Dendritic cell treated with granulocyte-macrophage colony-stimulating factor and Interleukin-4, amounts not matched to agents 40 ng/mL and 50 ng/mL, for 4 days (primary cell): ENCODE measurements at regions not wholly inside any gene's neighbourhood (a gene's known extent, or its start where the extent isn't known, plus 50 kb on each side); places are given as distances from the start of the nearest gene placed in this dataset.

Experiments
- H3K27ac Mint-ChIP-seq: one replicate; pipeline ENCODE4 v1.8.0; 2022; ENCODE audit warnings: mild to moderate bottlenecking, mixed read lengths
- H3K27me3 Mint-ChIP-seq: one replicate; pipeline ENCODE4 v1.8.0; 2022; ENCODE audit warnings: mild to moderate bottlenecking, mixed read lengths
- H3K36me3 Mint-ChIP-seq: one replicate; pipeline ENCODE4 v1.8.0; 2022; ENCODE audit warnings: low read depth, mixed read lengths
- H3K4me1 Mint-ChIP-seq: one replicate; pipeline ENCODE4 v1.8.0; 2022; ENCODE audit warnings: low read depth, mixed read lengths
- H3K4me3 Mint-ChIP-seq: one replicate; pipeline ENCODE4 v1.8.0; 2022; ENCODE audit warnings: mild to moderate bottlenecking, moderate library complexity, mixed read lengths
- H3K9me3 Mint-ChIP-seq: one replicate; pipeline ENCODE4 v1.8.0; 2022; ENCODE audit warnings: mixed read lengths
- intact Hi-C: fragments of 100-400 bp; cut with micrococcal nuclease; formaldehyde crosslinking; loops from one replicate; pipeline ENCODE4 v1.15.0; 2022

DNA sequence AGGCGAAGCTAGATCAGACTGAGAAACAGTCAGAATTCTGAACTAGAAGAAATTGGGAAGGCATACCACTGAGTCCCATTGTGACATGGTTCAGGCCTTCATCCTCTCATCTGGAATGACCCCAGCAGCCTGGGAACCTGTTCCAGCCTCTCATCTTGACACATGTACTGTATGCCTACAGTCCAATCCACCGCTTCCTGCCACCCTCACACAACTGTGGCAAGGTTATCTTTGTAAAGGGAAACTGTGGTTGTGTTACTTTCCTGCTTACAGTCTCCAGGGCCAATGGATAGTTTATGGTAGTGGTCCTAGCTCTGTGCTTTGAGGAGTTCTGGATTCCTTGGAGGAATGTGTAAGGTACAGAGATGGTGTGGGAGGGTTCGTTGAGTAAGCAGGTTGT, 296.9 kb upstream of the TRIB2 start:
- H3K4me3 Mint-ChIP-seq, result no peak overlapping the region
- H3K27ac Mint-ChIP-seq, result no peak overlapping the region
- no peaks in the 10 kb centered on the region for H3K36me3 Mint-ChIP-seq
- peaks cover 3% of the 10 kb centered on the region for H3K27me3 Mint-ChIP-seq
- peaks cover 8% of the 10 kb centered on the region for H3K4me1 Mint-ChIP-seq
- intact Hi-C loops, result loop anchor here (5.0 to 10.0 kb wide), 2 partner anchors 512 to 585 kb away; no protein-coding TSS in a partner anchor
- H3K9me3 Mint-ChIP-seq, result no peaks in the 10 kb centered on the region

DNA sequence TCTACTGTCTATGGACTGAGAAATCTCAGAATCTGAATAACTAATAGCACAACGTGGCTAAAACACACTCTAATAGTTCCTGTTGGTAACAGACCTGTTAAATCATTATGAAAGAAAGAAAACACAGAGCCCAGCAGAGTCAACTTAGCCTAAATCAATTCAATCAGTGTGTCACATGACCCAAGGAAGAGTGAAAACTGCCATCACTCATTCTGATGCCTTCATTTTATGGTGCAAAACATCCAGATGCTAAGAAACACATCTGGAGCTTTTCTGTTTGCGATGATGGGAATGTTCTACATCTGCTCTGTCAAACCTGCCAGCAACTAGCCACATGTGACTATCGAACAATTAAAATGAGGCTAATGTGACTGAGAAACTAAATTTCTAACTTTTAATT, 295.7 kb upstream of the TRIB2 start:
- Mint-ChIP-seq H3K4me3 (no peak overlapping the region), H3K27ac (no peak overlapping the region), H3K36me3 (no peaks in the 10 kb centered on the region), H3K9me3 (no peaks in the 10 kb centered on the region), H3K4me1 (peaks cover 8% of the 10 kb centered on the region), H3K27me3 (peaks cover 3% of the 10 kb centered on the region)
- intact Hi-C loops, result no loop called here

DNA sequence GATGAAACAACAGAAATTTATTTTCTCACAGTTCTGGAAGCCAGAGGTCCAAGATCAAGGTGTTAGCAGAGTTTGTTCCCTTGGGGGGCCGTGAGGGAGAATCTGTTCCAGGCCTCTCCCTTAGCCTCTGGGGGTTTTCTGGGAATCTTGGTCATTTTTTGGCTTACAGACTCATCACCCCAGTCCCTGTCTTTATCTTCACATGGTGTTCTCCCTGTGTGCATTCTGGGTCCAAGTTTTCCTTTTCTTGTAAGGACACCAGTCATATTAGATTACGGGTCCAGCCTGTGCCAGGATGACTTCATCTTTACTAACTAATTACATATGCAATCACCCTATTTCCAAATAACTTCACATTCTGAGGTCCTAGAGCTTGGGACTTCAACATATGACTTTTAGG, 292.5 kb upstream of the TRIB2 start:
- intact Hi-C loops, result no loop called here
- Mint-ChIP-seq H3K4me1 (peaks cover 5% of the 10 kb centered on the region), H3K4me3 (no peak overlapping the region), H3K27me3 (peaks cover 3% of the 10 kb centered on the region), H3K9me3 (no peaks in the 10 kb centered on the region), H3K36me3 (no peaks in the 10 kb centered on the region), H3K27ac (no peak overlapping the region)

DNA sequence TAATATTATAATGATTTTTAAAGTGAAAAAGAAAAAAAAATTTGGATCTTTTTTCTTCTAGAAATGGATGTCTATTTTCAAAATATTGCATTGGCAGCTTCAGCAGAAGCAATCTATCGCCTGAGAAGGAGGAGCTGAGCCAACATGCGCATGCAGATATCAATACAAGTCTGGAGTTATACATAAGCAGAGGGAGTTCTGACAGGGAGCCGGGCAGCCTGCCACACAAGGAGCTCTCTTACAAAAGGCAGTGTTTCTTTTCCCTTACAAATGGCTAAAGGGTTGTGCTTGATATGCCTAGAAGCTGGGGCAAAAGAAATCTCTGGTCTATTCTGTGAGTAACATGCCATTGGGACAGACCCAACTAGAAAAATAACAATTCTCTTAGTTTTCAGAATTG, 291.9 kb upstream of the TRIB2 start:
- Mint-ChIP-seq H3K4me1 (peaks cover 5% of the 10 kb centered on the region), H3K9me3 (no peaks in the 10 kb centered on the region), H3K27ac (no peak overlapping the region), H3K36me3 (no peaks in the 10 kb centered on the region), H3K4me3 (no peak overlapping the region), H3K27me3 (peaks cover 3% of the 10 kb centered on the region)
- intact Hi-C loops, result no loop called here

DNA sequence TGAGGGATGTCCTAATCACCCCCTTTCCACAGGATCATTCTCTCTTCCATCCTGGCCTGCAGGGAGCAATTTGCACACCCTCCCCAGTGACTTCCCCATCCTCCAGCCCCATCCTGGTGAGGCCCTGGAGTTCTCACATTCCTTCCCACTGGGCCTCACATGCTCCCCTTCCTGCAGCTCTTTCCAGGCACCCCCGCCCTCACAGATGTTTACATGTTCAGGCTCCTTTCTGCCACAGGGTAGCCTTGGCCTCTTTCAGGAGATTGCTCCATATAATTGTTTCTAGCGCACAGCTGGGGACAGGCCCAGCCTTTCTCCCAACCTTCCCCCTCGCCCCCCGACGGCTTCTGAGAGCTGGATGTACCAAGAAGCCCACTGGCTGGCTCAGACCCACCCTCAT, 288.4 kb upstream of the TRIB2 start:
- Mint-ChIP-seq H3K27ac (no peak overlapping the region), H3K4me1 (peaks cover 14% of the 10 kb centered on the region), H3K4me3 (no peak overlapping the region), H3K9me3 (no peaks in the 10 kb centered on the region), H3K36me3 (no peaks in the 10 kb centered on the region), H3K27me3 (no peaks in the 10 kb centered on the region)
- intact Hi-C loops, result no loop called here

DNA sequence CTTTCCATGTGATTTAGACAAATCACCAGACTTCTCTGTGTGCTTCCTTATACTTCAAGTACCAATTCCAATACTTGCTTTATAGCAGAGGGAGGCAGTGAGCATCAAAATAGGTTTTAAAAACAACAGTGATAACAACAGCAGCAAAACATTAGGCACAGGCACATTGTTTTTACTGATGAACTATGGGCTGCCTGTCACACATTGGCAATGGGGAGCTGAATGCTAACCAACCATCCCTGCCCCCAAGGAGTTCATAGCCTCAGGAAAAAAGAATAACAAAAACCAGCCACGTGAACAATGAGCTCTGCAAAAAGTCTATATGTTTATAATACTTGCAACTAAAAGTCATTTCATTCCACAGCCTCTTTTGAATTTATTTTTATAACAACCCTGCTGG, 287.9 kb upstream of the TRIB2 start:
- Mint-ChIP-seq H3K4me3 (no peak overlapping the region), H3K9me3 (no peaks in the 10 kb centered on the region), H3K4me1 (peaks cover 14% of the 10 kb centered on the region), H3K27ac (no peak overlapping the region), H3K27me3 (no peaks in the 10 kb centered on the region), H3K36me3 (no peaks in the 10 kb centered on the region)
- intact Hi-C loops, result no loop called here

DNA sequence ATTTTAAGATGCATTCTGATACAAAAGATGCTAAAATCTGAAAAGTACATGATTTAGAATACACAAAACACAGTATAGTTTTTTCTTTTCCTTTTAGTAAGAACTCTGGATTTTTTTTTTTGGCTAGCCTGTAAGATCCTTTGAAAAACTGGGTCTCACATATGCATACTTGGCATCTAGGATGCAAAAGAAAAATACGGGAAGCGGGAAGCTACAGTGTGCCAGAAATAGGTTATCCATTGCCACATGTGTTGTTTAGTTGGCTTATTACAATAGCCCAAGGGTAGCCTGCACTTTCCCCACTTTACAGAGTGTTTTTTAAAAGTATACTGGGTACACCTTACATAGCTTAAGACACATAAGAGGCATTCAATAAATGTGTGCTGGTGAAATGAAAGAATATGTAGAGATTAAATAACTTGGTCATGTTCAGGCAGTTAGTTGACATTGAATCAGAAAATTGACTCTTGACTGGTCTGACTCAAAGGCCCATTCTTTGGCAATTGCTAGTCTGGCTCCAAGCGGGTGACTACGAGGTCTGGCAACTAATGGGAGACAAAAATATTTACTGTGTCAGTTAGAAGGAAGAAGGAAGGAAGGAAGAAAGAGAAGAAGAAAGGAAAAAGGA, 286.8 kb upstream of the TRIB2 start:
- intact Hi-C loops, result loop anchor here (10.0 kb wide), 1 partner anchor 415 kb away; no protein-coding TSS in a partner anchor

DNA sequence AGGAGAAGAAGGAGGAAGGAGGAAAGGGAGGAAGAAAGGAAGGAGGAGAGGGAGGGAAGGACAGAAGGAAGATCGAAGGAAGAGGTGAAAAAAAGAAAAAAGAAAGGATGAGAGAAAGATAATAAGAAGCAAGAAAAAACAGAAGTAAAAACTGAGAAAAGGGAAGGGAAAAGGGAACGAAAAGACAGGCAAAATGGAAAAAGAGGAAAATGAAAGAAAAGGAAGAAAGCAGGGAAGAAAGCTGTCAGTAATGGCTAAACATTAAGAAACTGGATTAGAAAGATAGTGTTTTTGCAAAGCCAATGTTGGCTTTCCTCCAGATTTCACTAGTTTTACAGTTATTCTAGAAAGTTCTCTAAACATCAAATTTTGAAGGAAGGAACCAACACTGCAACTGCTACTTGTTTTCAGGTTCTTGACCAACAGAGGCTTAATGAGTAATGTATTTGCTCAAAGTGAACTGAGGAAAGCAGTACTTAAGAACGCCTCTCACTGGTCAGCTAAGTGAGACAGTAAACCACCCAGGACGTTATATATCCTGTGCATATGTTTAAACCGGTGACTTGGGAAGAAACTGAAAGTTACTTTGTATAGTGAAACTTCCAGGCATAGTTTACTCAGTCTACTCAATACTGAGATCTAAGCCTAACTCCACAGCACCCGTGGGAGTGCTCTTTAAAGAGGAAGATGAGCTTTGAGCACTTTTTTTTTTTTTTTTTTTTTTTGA, 286.2 kb upstream of the TRIB2 start:
- H3K4me3 Mint-ChIP-seq, result peak overlapping the region; percentile 65

More for the DNA sequence above, 286.8 kb upstream of the TRIB2 start:
- Mint-ChIP-seq H3K9me3 (no peaks in the 10 kb centered on the region), H3K4me1 (peaks cover 14% of the 10 kb centered on the region), H3K27me3 (no peaks in the 10 kb centered on the region), H3K27ac (peak overlapping the region; percentile 58), H3K36me3 (no peaks in the 10 kb centered on the region), H3K4me3 (peak overlapping the region; percentile 65)

DNA sequence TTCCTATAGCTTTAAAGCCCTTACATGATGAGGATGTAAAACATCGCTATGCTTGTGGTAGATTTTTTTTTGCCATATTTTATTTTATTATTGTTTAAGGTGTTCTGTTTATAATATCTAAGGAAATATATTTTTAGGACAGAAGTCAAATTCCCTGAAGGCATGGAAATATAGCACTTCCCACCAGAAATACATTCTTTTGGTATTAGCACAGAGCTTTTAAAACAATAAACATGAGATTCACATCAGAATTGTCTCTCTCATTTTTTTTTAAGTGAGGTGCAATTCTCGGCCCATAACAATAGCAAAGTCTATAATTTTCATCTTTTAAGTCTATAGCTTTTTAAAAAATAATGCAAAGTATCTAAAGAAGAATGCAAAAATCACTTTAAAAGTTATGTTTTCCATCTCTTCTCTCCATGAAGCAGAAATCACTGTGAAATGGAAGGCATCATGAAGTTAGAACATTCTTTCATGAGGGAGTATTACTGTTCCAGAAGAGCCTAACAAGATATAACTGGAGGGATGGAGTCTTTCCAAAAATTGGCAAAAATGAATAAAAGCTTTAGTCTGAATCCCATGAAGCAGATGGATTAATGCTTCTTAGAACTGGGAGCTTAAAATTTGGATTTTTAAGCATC, 283.6 kb upstream of the TRIB2 start:
- Mint-ChIP-seq H3K9me3 (no peaks in the 10 kb centered on the region), H3K4me1 (peaks cover 18% of the 10 kb centered on the region), H3K4me3 (no peak overlapping the region), H3K27me3 (no peaks in the 10 kb centered on the region), H3K36me3 (no peaks in the 10 kb centered on the region), H3K27ac (no peak overlapping the region)
- intact Hi-C loops, result loop anchor here (10.0 kb wide), 1 partner anchor 418 kb away; no protein-coding TSS in a partner anchor

More for the DNA sequence above, 286.2 kb upstream of the TRIB2 start:
- H3K27ac Mint-ChIP-seq, result peak overlapping the region; percentile 58
- no peaks in the 10 kb centered on the region for H3K36me3 Mint-ChIP-seq
- peaks cover 18% of the 10 kb centered on the region for H3K4me1 Mint-ChIP-seq
- H3K9me3 Mint-ChIP-seq, result no peaks in the 10 kb centered on the region
- intact Hi-C loops, result loop anchor here (10.0 kb wide), 1 partner anchor 416 kb away; no protein-coding TSS in a partner anchor
- H3K27me3 Mint-ChIP-seq, result no peaks in the 10 kb centered on the region

DNA sequence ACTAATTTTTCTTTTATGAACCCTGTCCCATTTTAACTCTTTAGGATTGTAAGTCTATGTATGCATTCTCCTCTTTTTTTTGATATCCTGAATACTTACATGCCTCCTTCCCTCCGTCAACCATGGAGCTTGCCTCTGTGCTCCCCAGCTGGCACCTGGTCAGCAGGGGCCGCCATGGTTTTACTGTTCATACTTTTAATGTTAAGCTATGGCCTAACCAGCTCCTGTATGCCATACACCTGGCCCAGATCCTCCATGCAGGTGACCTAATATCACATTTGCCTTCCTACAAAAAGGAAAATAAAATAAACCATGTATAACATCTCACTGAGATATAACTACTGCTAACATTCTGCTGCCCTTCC, 283.1 kb upstream of the TRIB2 start:
- Mint-ChIP-seq H3K36me3 (no peaks in the 10 kb centered on the region), H3K27me3 (no peaks in the 10 kb centered on the region), H3K4me1 (peaks cover 13% of the 10 kb centered on the region), H3K27ac (no peak overlapping the region), H3K9me3 (no peaks in the 10 kb centered on the region), H3K4me3 (no peak overlapping the region)
- intact Hi-C loops, result loop anchor here (10.0 kb wide), 1 partner anchor 419 kb away; no protein-coding TSS in a partner anchor

DNA sequence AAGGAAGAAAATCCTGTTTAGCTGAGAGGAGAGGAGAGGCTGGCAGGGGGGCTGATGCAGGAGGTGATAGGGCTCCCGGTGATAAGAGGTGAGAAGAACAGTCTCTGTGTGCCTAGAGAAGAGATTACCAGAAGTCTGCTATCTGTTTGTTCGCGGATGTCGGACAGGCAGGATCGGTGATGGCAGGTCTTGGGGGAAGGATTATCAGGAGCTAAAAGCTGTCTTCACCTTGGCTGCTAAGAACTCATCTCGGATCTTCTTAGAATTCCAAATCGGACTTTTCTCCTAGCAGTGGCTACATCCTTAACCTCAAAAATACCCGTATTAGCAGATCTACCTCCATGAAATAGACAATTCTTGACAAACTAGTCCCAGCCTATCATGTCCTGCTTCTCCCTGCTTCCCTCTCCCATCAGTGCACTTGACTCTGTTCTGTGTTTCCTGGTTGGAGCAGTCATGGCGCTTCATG, 282.1 kb upstream of the TRIB2 start:
- intact Hi-C loops, result loop anchor here (10.0 kb wide), 1 partner anchor 420 kb away; no protein-coding TSS in a partner anchor
- Mint-ChIP-seq H3K27me3 (no peaks in the 10 kb centered on the region), H3K4me3 (no peak overlapping the region), H3K9me3 (no peaks in the 10 kb centered on the region), H3K4me1 (peaks cover 13% of the 10 kb centered on the region), H3K27ac (no peak overlapping the region), H3K36me3 (no peaks in the 10 kb centered on the region)

DNA sequence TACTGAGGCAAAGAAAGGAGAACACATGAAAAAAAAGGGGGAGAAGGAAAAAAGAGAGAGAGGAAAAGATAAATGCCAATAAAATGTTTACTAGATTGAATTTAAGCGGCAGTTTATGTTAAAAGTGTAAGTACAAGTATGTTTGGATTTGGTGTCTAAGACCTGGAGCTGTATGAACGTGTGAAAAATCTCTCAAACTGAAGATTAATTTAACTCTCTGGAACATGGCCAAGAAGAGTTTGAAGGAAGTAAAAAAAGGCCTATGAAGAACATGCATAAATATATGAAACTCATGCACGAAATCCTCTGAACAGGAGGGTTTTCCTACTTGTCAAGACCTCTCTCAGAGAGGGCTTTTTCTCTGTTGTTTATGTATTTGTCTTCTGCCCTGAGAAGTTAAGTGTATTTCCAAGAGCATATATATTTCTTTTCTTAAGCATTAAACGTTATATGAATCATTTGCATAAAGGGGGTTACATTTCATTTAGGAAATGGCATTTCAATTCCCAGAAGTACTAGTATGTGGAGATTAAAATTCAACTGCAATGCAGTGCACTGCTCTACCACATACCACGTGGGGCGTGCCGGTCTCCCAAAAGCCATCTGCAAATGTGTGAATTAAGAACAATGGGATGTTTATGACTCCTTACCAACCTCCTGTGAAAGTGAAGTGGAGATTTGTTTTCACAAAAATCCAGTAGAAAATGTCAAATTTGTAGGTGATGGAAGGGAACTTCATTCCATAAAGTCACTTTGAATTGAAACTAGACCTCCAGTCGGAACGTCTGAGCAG, 281.1 kb upstream of the TRIB2 start:
- no peaks in the 10 kb centered on the region for H3K27me3 Mint-ChIP-seq
- H3K27ac Mint-ChIP-seq, result no peak overlapping the region
- no peaks in the 10 kb centered on the region for H3K36me3 Mint-ChIP-seq
- no peak overlapping the region for H3K4me3 Mint-ChIP-seq
- peaks cover 5% of the 10 kb centered on the region for H3K4me1 Mint-ChIP-seq
- H3K9me3 Mint-ChIP-seq, result no peaks in the 10 kb centered on the region
- intact Hi-C loops, result loop anchor here (10.0 kb wide), 1 partner anchor 421 kb away; no protein-coding TSS in a partner anchor

DNA sequence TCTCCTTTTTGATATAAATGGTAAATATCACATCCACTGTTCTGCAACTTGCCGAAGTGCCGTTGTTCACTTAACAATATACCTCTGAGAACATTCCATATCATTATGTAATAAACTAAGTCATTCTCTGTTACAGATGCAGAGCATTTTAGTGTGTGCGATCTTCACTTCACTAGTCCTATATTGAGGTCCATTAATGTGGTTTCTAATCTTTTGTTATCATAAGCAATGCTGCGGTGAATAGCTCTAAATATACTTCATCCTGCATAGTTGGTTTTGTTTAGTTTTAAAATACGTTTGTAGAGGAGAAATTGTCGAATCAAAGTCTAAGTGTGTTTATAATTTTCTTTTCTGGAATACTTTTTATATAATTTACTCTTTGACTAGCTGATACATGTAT, 280.3 kb upstream of the TRIB2 start:
- no peak overlapping the region for H3K27ac Mint-ChIP-seq
- intact Hi-C loops, result loop anchor here (10.0 kb wide), 1 partner anchor 422 kb away; no protein-coding TSS in a partner anchor
- H3K36me3 Mint-ChIP-seq, result no peaks in the 10 kb centered on the region
- H3K4me3 Mint-ChIP-seq, result no peak overlapping the region
- H3K27me3 Mint-ChIP-seq, result no peaks in the 10 kb centered on the region
- H3K4me1 Mint-ChIP-seq, result peaks cover 5% of the 10 kb centered on the region
- no peaks in the 10 kb centered on the region for H3K9me3 Mint-ChIP-seq
